GM21528 (cell line): ENCODE measurements at regions not wholly inside any gene's neighbourhood (a gene's known extent, or its start where the extent isn't known, plus 50 kb on each side); places are given as distances from the start of the nearest gene placed in this dataset.

ENCODE experiments used
- ATAC-seq: cut with Tn5 transposase; IDR thresholded peaks from one replicate; pipeline ENCODE4 v1.9.1; 2021; ENCODE audit warnings: mild to moderate bottlenecking, moderate library complexity; ENCODE audit not compliant: unreplicated experiment, low FRiP score

- ATAC-seq, result no peak
Observed at GRCh38 chr5:123875561-123876275, 363.7 kb downstream of the CSNK1G3 start.

GRCh38 chr5:123874600-123875201, 362.7 kb downstream of the CSNK1G3 start:
- no peak for ATAC-seq

- ATAC-seq, result no peak
Observed at GRCh38 chr5:123873846-123874245, 361.9 kb downstream of the CSNK1G3 start.

GRCh38 chr5:123871373-123871772, 359.4 kb downstream of the CSNK1G3 start:
- no peak for ATAC-seq

- ATAC-seq, result no peak
Observed at GRCh38 chr5:123868881-123869280, 356.9 kb downstream of the CSNK1G3 start.

GRCh38 chr5:123868267-123868666, 356.3 kb downstream of the CSNK1G3 start:
- no peak for ATAC-seq

GRCh38 chr5:123865641-123866040, 353.7 kb downstream of the CSNK1G3 start:
- ATAC-seq, result no peak

GRCh38 chr5:123864578-123864977, 352.6 kb downstream of the CSNK1G3 start:
- no peak for ATAC-seq

- no peak for ATAC-seq
Observed at GRCh38 chr5:123858938-123859337, 347.0 kb downstream of the CSNK1G3 start.

- ATAC-seq, result no peak
Observed at GRCh38 chr5:123856766-123857165, 344.8 kb downstream of the CSNK1G3 start.

GRCh38 chr5:123855609-123856008, 343.6 kb downstream of the CSNK1G3 start:
- ATAC-seq, result no peak

- ATAC-seq, result no peak
Observed at GRCh38 chr5:123845356-123846100, 333.6 kb downstream of the CSNK1G3 start.

GRCh38 chr5:123844873-123845272, 332.9 kb downstream of the CSNK1G3 start:
- no peak for ATAC-seq

GRCh38 chr5:123835421-123835820, 323.4 kb downstream of the CSNK1G3 start:
- no peak for ATAC-seq

GRCh38 chr5:123830575-123830974, 318.6 kb downstream of the CSNK1G3 start:
- ATAC-seq, result no peak

- no peak for ATAC-seq
Observed at GRCh38 chr5:123827811-123828210, 315.8 kb downstream of the CSNK1G3 start.

GRCh38 chr5:123819833-123820232, 307.9 kb downstream of the CSNK1G3 start:
- ATAC-seq, result no peak

GRCh38 chr5:123819386-123819785, 307.4 kb downstream of the CSNK1G3 start:
- no peak for ATAC-seq

- no peak for ATAC-seq
Observed at GRCh38 chr5:123817267-123817666, 305.3 kb downstream of the CSNK1G3 start.

- ATAC-seq, result no peak
Observed at GRCh38 chr5:123814801-123815470, 303.0 kb downstream of the CSNK1G3 start.
